ENCODE measurements at regions not wholly inside any gene's neighbourhood (a gene's known extent, or its start where the extent isn't known, plus 50 kb on each side); places are given as distances from the start of the nearest gene placed in this dataset.

- TF ChIP-seq, protein P1, sequence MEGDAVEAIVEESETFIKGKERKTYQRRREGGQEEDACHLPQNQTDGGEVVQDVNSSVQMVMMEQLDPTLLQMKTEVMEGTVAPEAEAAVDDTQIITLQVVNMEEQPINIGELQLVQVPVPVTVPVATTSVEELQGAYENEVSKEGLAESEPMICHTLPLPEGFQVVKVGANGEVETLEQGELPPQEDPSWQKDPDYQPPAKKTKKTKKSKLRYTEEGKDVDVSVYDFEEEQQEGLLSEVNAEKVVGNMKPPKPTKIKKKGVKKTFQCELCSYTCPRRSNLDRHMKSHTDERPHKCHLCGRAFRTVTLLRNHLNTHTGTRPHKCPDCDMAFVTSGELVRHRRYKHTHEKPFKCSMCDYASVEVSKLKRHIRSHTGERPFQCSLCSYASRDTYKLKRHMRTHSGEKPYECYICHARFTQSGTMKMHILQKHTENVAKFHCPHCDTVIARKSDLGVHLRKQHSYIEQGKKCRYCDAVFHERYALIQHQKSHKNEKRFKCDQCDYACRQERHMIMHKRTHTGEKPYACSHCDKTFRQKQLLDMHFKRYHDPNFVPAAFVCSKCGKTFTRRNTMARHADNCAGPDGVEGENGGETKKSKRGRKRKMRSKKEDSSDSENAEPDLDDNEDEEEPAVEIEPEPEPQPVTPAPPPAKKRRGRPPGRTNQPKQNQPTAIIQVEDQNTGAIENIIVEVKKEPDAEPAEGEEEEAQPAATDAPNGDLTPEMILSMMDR (IDR thresholded peaks at IDR 0.05; ENCODE audit: extremely low read depth, low read depth, low read length): no peak
- Histone ChIP-seq H3K36me3 (ENCODE audit: insufficient read depth, low read length) (no peaks in the 10 kb centered on the region), H2AFZ (ENCODE audit: low read length) (no peak overlapping the region), H4K20me1 (ENCODE audit: insufficient read depth, low read length) (no peaks in the 10 kb centered on the region), H3K27me3 (ENCODE audit: insufficient read depth, low read length) (no peaks in the 10 kb centered on the region), H3K4me3 (ENCODE audit: insufficient read depth, low read length) (no peak overlapping the region), H3K9me3 (ENCODE audit: low read depth, low read length) (no peaks in the 10 kb centered on the region), H3K27ac (ENCODE audit: low read depth, low read length) (no peak overlapping the region), H3K79me2 (ENCODE audit: insufficient read depth, low read length) (no peaks in the 10 kb centered on the region), H3K4me2 (ENCODE audit: insufficient read depth, low read length) (no peak overlapping the region), H3K4me1 (ENCODE audit: insufficient read depth, low read length) (peaks cover 13% of the 10 kb centered on the region)
- no peak for DNase-seq (ENCODE audit: insufficient read length, low spot score, missing footprints)
Observed at GRCh38 chr4:14262221-14262620, 634.7 kb upstream of the BOD1L1 start.

- H3K4me3 ChIP-seq (ENCODE audit: insufficient read depth, low read length): no peak overlapping the region
- no peaks in the 10 kb centered on the region for H3K36me3 ChIP-seq (ENCODE audit: insufficient read depth, low read length)
- H2AFZ ChIP-seq (ENCODE audit: low read length): no peak overlapping the region
- no peaks in the 10 kb centered on the region for H3K27me3 ChIP-seq (ENCODE audit: insufficient read depth, low read length)
- TF ChIP-seq, protein P1 (IDR thresholded peaks at IDR 0.05; ENCODE audit: extremely low read depth, low read depth, low read length): no peak
- no peaks in the 10 kb centered on the region for H3K79me2 ChIP-seq (ENCODE audit: insufficient read depth, low read length)
- no peak overlapping the region for H3K27ac ChIP-seq (ENCODE audit: low read depth, low read length)
- H3K4me2 ChIP-seq (ENCODE audit: insufficient read depth, low read length): no peak overlapping the region
- H3K9me3 ChIP-seq (ENCODE audit: low read depth, low read length): no peaks in the 10 kb centered on the region
- peaks cover 12% of the 10 kb centered on the region for H3K4me1 ChIP-seq (ENCODE audit: insufficient read depth, low read length)
- DNase-seq (ENCODE audit: insufficient read length, low spot score, missing footprints): no peak
- no peaks in the 10 kb centered on the region for H4K20me1 ChIP-seq (ENCODE audit: insufficient read depth, low read length)
Observed at GRCh38 chr4:14264437-14264836, 636.9 kb upstream of the BOD1L1 start.

DNA sequence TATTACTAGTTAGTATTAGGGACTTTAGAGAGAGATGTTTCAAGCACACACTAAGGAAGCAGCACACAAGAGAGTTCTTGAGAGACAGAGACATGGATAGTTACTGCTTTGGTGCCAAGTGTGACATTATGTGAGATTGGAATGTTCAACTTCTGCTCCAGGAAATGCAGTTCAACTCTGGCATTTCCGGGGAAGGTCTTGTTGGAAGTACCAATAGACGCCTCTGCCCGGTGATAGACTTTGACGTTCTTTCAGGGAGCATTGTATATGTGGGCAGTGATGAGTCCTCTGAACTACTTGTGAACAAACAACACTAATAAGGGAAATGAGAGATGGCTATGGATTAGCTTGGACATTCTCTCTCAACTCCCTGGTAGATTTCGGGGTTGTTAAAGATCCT is 638.1 kb upstream of the BOD1L1 start:
- TF ChIP-seq, protein P1 (IDR thresholded peaks at IDR 0.05; ENCODE audit: extremely low read depth, low read depth, low read length): no peak
- H2AFZ ChIP-seq (ENCODE audit: low read length): no peak overlapping the region
- no peaks in the 10 kb centered on the region for H4K20me1 ChIP-seq (ENCODE audit: insufficient read depth, low read length)

DNA sequence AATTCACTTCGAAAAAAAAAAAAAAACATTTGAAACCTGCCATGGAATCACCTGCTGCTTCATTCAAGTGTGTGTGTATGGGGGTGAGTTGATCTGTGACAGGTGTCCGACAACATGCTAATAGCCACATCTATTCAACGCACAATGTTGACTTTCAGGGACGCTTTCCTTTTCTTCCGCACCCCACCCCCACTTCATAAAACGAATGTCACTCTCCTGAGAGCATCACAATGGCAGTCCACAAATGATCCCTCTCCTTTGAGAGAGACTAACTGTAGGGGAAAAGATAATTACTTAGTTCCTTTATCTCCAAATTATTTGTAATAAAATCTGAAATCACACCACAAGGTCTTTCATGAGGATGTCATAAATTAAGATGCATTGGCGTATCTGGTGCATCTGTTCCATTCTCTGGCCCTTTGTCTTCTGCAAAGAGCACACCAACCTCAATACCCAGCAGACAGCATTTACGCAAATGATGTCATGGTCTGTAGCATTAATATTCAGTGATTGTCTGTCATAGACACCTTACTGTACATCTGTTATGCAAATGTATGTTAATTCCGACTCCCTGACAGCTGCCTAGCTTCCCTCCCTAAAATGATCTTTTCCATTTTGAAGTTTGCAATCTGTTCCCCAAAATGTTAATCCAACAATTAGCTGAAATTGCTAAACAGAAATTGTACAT is 640.0 kb upstream of the BOD1L1 start:
- no peaks in the 10 kb centered on the region for H3K36me3 ChIP-seq (ENCODE audit: insufficient read depth, low read length)
- H2AFZ ChIP-seq (ENCODE audit: low read length): no peak overlapping the region
- TF ChIP-seq, protein P1 (IDR thresholded peaks at IDR 0.05; ENCODE audit: extremely low read depth, low read depth, low read length): no peak
- no peak overlapping the region for H3K4me2 ChIP-seq (ENCODE audit: insufficient read depth, low read length)
- no peak overlapping the region for H3K4me3 ChIP-seq (ENCODE audit: insufficient read depth, low read length)
- no peak overlapping the region for H3K27ac ChIP-seq (ENCODE audit: low read depth, low read length)
- no peaks in the 10 kb centered on the region for H3K79me2 ChIP-seq (ENCODE audit: insufficient read depth, low read length)
- H3K27me3 ChIP-seq (ENCODE audit: insufficient read depth, low read length): no peaks in the 10 kb centered on the region
- H3K9me3 ChIP-seq (ENCODE audit: low read depth, low read length): no peaks in the 10 kb centered on the region
- DNase-seq (ENCODE audit: insufficient read length, low spot score, missing footprints): no peak
- no peaks in the 10 kb centered on the region for H3K4me1 ChIP-seq (ENCODE audit: insufficient read depth, low read length)
- H4K20me1 ChIP-seq (ENCODE audit: insufficient read depth, low read length): no peaks in the 10 kb centered on the region

More for the DNA sequence above, 638.1 kb upstream of the BOD1L1 start:
- Histone ChIP-seq H3K4me3 (ENCODE audit: insufficient read depth, low read length) (no peak overlapping the region), H3K4me2 (ENCODE audit: insufficient read depth, low read length) (no peak overlapping the region), H3K9me3 (ENCODE audit: low read depth, low read length) (no peaks in the 10 kb centered on the region), H3K4me1 (ENCODE audit: insufficient read depth, low read length) (peaks cover under 1% of the 10 kb centered on the region), H3K79me2 (ENCODE audit: insufficient read depth, low read length) (no peaks in the 10 kb centered on the region), H3K27ac (ENCODE audit: low read depth, low read length) (no peak overlapping the region), H3K36me3 (ENCODE audit: insufficient read depth, low read length) (no peaks in the 10 kb centered on the region), H3K27me3 (ENCODE audit: insufficient read depth, low read length) (no peaks in the 10 kb centered on the region)
- no peak for DNase-seq (ENCODE audit: insufficient read length, low spot score, missing footprints)
